ENCODE measurements at regions not wholly inside any gene's neighbourhood (a gene's known extent, or its start where the extent isn't known, plus 50 kb on each side); places are given as distances from the start of the nearest gene placed in this dataset.
"Not testable (repeated sequence)": the region's sequence is repeated elsewhere in the genome, so short reads cannot be mapped to it uniquely, and the experiment has no call there.

GRCh38 chr9:83191154-83191553 lies 128.2 kb upstream of the RASEF start:
- H3K27ac ChIP-seq, result no peak overlapping the region
- H3K27me3 ChIP-seq, result no peaks in the 10 kb centered on the region
- no peak overlapping the region for H3K4me3 ChIP-seq
- DNase-seq, result no peak
- H3K4me1 ChIP-seq, result no peaks in the 10 kb centered on the region
- no peaks in the 10 kb centered on the region for H3K9me3 ChIP-seq (replicated peaks)
- H3K36me3 ChIP-seq, result no peaks in the 10 kb centered on the region

DNA sequence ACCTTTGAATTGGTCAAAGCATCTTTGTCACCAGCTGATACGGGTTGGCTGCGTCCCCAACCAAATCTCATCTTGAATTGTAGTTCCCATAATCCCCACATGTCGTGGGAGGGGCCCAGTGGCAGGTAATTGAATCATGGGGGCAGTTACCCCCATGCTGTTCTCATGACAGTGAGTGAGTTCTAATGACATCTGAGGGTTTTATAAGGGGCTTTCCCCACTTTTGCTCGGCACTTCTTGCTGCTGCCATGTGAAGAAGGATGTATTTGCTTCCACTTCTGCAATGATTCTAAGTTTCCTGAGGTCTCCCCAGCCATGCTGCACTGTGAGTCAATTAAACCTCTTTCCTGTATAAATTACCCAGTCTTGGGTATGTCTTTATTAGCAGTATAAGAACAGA lies 126.1 kb upstream of the RASEF start:
- not testable (repeated sequence) for H3K4me1 ChIP-seq; H3K4me3 ChIP-seq; H3K36me3 ChIP-seq; DNase-seq; H3K9me3 ChIP-seq (replicated peaks); H3K27me3 ChIP-seq; H3K27ac ChIP-seq

DNA sequence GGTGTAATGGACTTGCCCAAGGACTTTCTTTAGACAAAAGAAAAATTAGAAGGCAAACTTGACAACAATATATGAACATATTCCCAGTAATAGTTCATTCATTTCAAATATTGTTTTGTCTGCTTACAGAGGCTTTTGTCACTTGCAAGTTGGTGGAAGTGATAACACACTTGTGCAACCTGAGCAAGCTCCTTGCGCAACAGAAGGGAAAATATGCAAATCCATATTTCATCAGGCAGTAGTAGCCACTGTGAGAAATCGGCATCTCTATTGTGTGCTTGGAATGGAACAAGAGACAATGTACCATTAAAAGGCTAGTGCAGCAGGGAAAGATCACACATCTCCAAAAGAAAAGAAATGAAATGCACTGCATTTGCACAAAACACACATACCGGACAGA lies 125.3 kb upstream of the RASEF start:
- Histone ChIP-seq H3K27me3 (no peaks in the 10 kb centered on the region), H3K4me3 (no peak overlapping the region)
- no peak for DNase-seq

DNA sequence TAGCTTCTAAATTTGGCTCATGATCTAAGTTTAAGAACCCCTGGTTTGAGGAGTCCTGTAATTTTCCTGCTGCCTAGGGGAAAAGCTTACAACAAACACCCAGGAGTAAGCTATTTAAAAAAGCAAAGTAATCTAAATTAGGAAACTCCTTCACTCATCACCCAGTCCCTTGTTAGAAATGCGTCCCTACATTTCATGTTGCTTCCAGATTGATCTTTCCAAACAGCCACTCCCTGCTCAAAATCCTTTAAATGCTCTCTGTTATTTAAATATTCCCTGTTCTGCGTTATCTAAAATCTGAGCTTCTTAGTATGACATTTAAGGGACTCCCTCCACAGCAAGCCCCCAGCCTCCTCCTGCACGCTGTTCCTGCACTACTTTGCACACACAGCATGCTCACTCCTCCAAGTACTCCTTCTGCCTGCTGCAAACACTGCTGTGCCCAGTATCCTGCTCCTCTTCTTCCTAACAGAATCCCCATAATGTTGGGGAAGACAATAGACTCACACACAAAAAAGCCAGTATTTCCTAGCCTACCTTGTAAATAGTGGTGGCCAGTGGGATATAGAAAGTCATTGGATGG lies 123.3 kb upstream of the RASEF start:
- H3K9me3 ChIP-seq (replicated peaks), result no peaks in the 10 kb centered on the region
- DNase-seq, result no peak
- no peaks in the 10 kb centered on the region for H3K4me1 ChIP-seq
- H3K4me3 ChIP-seq, result no peak overlapping the region
- H3K36me3 ChIP-seq, result no peaks in the 10 kb centered on the region
- H3K27me3 ChIP-seq, result no peaks in the 10 kb centered on the region; the same call in 1 of the 2 replicates
- no peak overlapping the region for H3K27ac ChIP-seq

More for the DNA sequence above, 125.3 kb upstream of the RASEF start:
- no peaks in the 10 kb centered on the region for H3K9me3 ChIP-seq (replicated peaks)
- H3K36me3 ChIP-seq, result no peaks in the 10 kb centered on the region
- H3K27ac ChIP-seq, result no peak overlapping the region
- H3K4me1 ChIP-seq, result no peaks in the 10 kb centered on the region

GRCh38 chr9:83185488-83186154 lies 122.7 kb upstream of the RASEF start:
- H3K4me1 ChIP-seq, result no peaks in the 10 kb centered on the region
- no peak overlapping the region for H3K4me3 ChIP-seq
- no peak overlapping the region for H3K27ac ChIP-seq
- no peaks in the 10 kb centered on the region; the same call in 1 of the 2 replicates for H3K27me3 ChIP-seq
- no peak for DNase-seq
- H3K9me3 ChIP-seq (replicated peaks), result no peaks in the 10 kb centered on the region
- no peaks in the 10 kb centered on the region for H3K36me3 ChIP-seq

DNA sequence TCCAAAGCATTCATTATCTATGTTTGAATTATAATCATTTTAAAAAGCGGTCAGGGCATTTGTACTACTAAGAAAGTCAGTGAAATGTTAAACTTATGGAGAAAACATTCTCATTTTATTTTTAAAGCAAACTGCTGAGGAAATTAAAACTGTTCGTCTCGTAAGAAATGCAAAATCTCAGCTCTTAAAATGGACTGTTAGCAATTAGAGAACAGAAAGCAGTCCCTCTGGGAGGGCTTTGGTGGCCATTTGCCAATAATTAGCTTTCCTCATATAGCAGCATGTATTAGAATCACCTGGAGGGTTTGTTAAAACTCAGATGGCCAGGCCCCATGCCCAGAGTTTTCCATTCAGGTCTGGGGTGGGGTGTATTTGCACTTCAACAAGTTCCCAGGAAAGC lies 120.7 kb upstream of the RASEF start:
- no peaks in the 10 kb centered on the region for H3K4me1 ChIP-seq
- no peaks in the 10 kb centered on the region for H3K9me3 ChIP-seq (replicated peaks)
- no peak overlapping the region for H3K4me3 ChIP-seq
- no peak overlapping the region for H3K27ac ChIP-seq
- H3K27me3 ChIP-seq, result no peaks in the 10 kb centered on the region; the same call in 1 of the 2 replicates
- DNase-seq, result no peak
- H3K36me3 ChIP-seq, result no peaks in the 10 kb centered on the region

DNA sequence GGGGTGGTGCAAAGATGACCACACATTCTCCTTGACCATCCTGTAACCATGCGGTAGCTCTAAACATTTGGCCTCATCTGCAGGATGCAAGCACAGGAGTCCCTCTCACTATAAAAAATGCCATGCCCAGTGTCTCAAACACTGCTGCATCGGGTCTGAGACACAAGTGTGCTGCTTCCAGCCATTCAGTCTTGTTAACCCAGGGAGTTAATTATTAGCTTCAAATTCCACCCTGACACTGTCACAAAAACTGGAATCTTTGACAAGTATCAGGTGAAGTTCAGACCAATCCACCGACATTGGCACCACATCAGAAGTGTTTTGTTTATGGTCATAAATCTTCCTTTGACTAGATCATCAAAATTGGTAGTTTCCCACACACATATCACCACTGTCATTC lies 119.1 kb upstream of the RASEF start:
- no peak for DNase-seq
- no peak overlapping the region for H3K27ac ChIP-seq
- no peaks in the 10 kb centered on the region for H3K4me1 ChIP-seq
- no peaks in the 10 kb centered on the region for H3K9me3 ChIP-seq (replicated peaks)
- no peaks in the 10 kb centered on the region for H3K36me3 ChIP-seq
- no peaks in the 10 kb centered on the region; the same call in 1 of the 2 replicates for H3K27me3 ChIP-seq
- H3K4me3 ChIP-seq, result no peak overlapping the region

- Histone ChIP-seq H3K4me1 (no peaks in the 10 kb centered on the region), H3K9me3 (replicated peaks) (peaks cover 4% of the 10 kb centered on the region), H3K36me3 (no peaks in the 10 kb centered on the region), H3K27me3 (no peaks in the 10 kb centered on the region; the same call in 1 of the 2 replicates), H3K27ac (no peak overlapping the region), H3K4me3 (no peak overlapping the region)
- no peak for DNase-seq
Measured at GRCh38 chr9:83178717-83179116, 115.8 kb upstream of the RASEF start.

DNA sequence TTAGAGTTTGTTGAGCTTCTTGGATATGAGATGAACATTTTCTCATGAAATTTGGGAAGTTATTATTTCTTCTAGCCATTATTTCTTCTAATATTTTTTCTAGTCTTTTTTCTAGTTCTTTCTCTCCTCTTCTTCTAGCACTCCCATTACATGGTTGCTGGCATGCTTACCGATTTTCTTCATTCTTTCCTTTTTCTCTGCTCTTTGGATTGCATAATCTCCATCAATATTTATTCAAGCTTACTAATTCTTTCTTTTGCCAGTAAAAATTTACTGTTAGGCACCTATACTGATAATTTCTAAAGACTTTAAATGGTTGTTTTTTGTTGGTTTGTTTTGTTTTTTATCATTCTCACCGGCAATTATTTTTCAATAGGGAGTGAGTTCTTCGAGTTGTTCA lies 114.8 kb upstream of the RASEF start:
- no peaks in the 10 kb centered on the region for H3K36me3 ChIP-seq
- DNase-seq, result no peak
- H3K4me1 ChIP-seq, result no peaks in the 10 kb centered on the region
- no peak overlapping the region for H3K4me3 ChIP-seq
- no peak overlapping the region for H3K27ac ChIP-seq
- H3K9me3 ChIP-seq (replicated peaks), result peaks cover 4% of the 10 kb centered on the region
- H3K27me3 ChIP-seq, result no peaks in the 10 kb centered on the region; the same call in 1 of the 2 replicates

GRCh38 chr9:83167126-83167525 lies 104.2 kb upstream of the RASEF start:
- Histone ChIP-seq H3K27me3 (no peaks in the 10 kb centered on the region), H3K27ac (no peak overlapping the region), H3K9me3 (replicated peaks) (no peaks in the 10 kb centered on the region), H3K4me3 (no peak overlapping the region), H3K36me3 (no peaks in the 10 kb centered on the region), H3K4me1 (no peaks in the 10 kb centered on the region)
- DNase-seq, result no peak

GRCh38 chr9:83166372-83166771 lies 103.4 kb upstream of the RASEF start:
- Histone ChIP-seq H3K4me3 (no peak overlapping the region), H3K4me1 (no peaks in the 10 kb centered on the region), H3K27ac (no peak overlapping the region), H3K36me3 (no peaks in the 10 kb centered on the region), H3K27me3 (no peaks in the 10 kb centered on the region), H3K9me3 (replicated peaks) (no peaks in the 10 kb centered on the region)
- no peak for DNase-seq

GRCh38 chr9:83155733-83156132 lies 92.8 kb upstream of the RASEF start:
- H3K36me3 ChIP-seq, result no peaks in the 10 kb centered on the region
- H3K9me3 ChIP-seq (replicated peaks), result no peaks in the 10 kb centered on the region
- H3K4me3 ChIP-seq, result no peak overlapping the region
- no peak for DNase-seq
- H3K4me1 ChIP-seq, result peaks cover 2% of the 10 kb centered on the region; the same call in 1 of the 2 replicates
- no peak overlapping the region for H3K27ac ChIP-seq
- H3K27me3 ChIP-seq, result no peaks in the 10 kb centered on the region

- no peaks in the 10 kb centered on the region for H3K36me3 ChIP-seq
- no peak for DNase-seq
- H3K27ac ChIP-seq, result no peak overlapping the region
- no peaks in the 10 kb centered on the region for H3K9me3 ChIP-seq (replicated peaks)
- no peak overlapping the region for H3K4me3 ChIP-seq
- no peaks in the 10 kb centered on the region for H3K27me3 ChIP-seq
- H3K4me1 ChIP-seq, result peaks cover 2% of the 10 kb centered on the region; the same call in 1 of the 2 replicates
Measured at GRCh38 chr9:83154821-83155220, 91.9 kb upstream of the RASEF start.

DNA sequence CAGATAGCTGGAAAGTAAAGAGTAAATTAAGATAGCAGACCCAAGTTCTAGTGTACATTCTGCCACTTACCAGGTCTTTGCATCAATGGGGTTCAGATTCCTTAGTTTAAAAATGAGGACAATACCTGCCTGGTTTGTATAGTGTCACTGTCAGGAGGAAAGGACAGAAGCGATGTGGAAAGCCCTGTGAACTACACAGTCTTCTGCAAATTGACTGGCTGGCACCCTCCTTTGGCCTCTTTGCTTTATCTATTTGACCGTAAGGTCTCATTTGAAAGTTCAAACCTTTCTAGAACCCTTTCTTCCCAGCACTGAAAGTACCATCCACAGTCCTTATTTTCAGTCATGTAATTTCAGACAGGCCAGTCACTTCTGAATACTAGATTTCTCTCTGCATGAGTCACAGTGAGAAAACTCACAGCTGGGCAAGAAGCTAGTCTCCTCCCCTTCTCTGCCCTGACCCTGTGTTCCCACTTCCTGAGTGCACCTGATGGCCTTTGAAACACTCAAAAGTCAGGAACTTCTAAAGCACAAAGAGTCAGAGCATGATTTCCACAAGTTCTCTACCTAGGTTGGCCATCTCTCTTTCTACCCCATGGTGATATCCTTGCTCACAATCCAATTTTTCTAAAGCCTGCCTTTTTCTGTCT lies 91.3 kb upstream of the RASEF start:
- H3K9me3 ChIP-seq (replicated peaks), result no peaks in the 10 kb centered on the region
- no peak overlapping the region for H3K27ac ChIP-seq
- DNase-seq, result peak; percentile 13 to 25
- no peak overlapping the region for H3K4me3 ChIP-seq
- no peaks in the 10 kb centered on the region for H3K27me3 ChIP-seq
- peaks cover 2% of the 10 kb centered on the region; the same call in 1 of the 2 replicates for H3K4me1 ChIP-seq
- H3K36me3 ChIP-seq, result no peaks in the 10 kb centered on the region

DNA sequence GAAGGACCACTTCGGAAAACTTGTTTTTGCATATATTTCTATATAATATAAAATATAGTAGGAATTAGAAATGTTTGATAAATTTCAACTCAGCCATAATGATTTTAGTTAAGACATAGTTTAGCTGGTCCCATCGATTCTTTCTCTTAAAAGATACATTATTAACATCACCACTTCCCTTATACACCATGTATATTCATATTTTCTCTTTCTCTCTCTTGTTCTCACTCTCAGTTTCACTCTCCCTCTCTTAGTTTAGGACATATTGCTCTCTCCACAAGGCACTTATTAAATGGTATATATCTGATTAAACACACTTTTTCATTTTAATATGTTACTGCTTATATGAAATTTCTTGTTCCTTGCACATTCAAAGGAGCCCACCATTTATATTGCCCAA lies 90.1 kb upstream of the RASEF start:
- H3K27me3 ChIP-seq, result no peaks in the 10 kb centered on the region
- H3K4me3 ChIP-seq, result no peak overlapping the region
- H3K36me3 ChIP-seq, result no peaks in the 10 kb centered on the region
- peaks cover 2% of the 10 kb centered on the region; the same call in 1 of the 2 replicates for H3K4me1 ChIP-seq
- no peak overlapping the region for H3K27ac ChIP-seq
- DNase-seq, result no peak
- H3K9me3 ChIP-seq (replicated peaks), result no peaks in the 10 kb centered on the region

Data from SJCRH30 (cell line).